Calu3 (cell line): ENCODE measurements at regions not wholly inside any gene's neighbourhood (a gene's known extent, or its start where the extent isn't known, plus 50 kb on each side); places are given as distances from the start of the nearest gene placed in this dataset.

Experiments
- BruUV-seq: library from RNA; stranded (reverse); fragments of 400-500 nt; replicated peaks from 2 replicates; lab custom pipeline; 2021; lab: Mats Ljungman, UMichigan
- CTCF ChIA-PET: fragments of 300-600 bp; sonication (Branson Sonifier 250); formaldehyde crosslinking; loops from one replicate; lab custom pipeline; 2022; ENCODE audit warnings: antibody characterized with exemption; lab: Charles Lee
- DNase-seq: peaks from one replicate; pipeline ENCODE4 v3.0.0; 2022
- H3K27ac Mint-ChIP-seq: one replicate; pipeline ENCODE4 v1.8.0; 2022; ENCODE audit warnings: mixed read lengths; ENCODE audit not compliant: unreplicated experiment
- H3K27me3 Mint-ChIP-seq: one replicate; pipeline ENCODE4 v1.8.0; 2022; ENCODE audit warnings: mixed read lengths; ENCODE audit not compliant: unreplicated experiment
- H3K36me3 Mint-ChIP-seq: one replicate; pipeline ENCODE4 v1.8.0; 2022; ENCODE audit warnings: mild to moderate bottlenecking, moderate library complexity, mixed read lengths; ENCODE audit not compliant: insufficient read depth, unreplicated experiment
- H3K4me1 Mint-ChIP-seq: one replicate; pipeline ENCODE4 v1.8.0; 2022; ENCODE audit warnings: mild to moderate bottlenecking, low read depth, mixed read lengths; ENCODE audit not compliant: unreplicated experiment
- H3K4me3 Mint-ChIP-seq: one replicate; pipeline ENCODE4 v1.8.0; 2022; ENCODE audit warnings: mild to moderate bottlenecking, low read depth, moderate library complexity, mixed read lengths; ENCODE audit not compliant: unreplicated experiment
- H3K9me3 Mint-ChIP-seq: one replicate; pipeline ENCODE4 v1.8.0; 2022; ENCODE audit warnings: low read depth, mixed read lengths; ENCODE audit not compliant: unreplicated experiment
- CTCF ChIP-seq: fragments of 200-600 bp; IDR thresholded peaks from one replicate; pipeline ENCODE4 v1.8.0; 2022; ENCODE audit warnings: antibody characterized with exemption; ENCODE audit not compliant: unreplicated experiment
- intact Hi-C: fragments of 100-400 bp; cut with micrococcal nuclease; formaldehyde crosslinking; loops from one replicate; pipeline ENCODE4 v1.10.0; 2022; ENCODE audit not compliant: unreplicated experiment

GRCh38 chr6:19691465-19692167 is 145.6 kb upstream of the ID4 start:
- CTCF ChIA-PET, result no interaction called here
- H3K27me3 Mint-ChIP-seq, result no peaks in the 10 kb centered on the region
- H3K36me3 Mint-ChIP-seq, result no peaks in the 10 kb centered on the region
- H3K9me3 Mint-ChIP-seq, result peaks cover 5% of the 10 kb centered on the region
- no peak for DNase-seq
- no peak overlapping the region for H3K4me3 Mint-ChIP-seq
- H3K27ac Mint-ChIP-seq, result no peak overlapping the region
- H3K4me1 Mint-ChIP-seq, result no peaks in the 10 kb centered on the region
- intact Hi-C loops, result no loop called here
- BruUV-seq, result no TSS peak
- no peak for TF ChIP-seq CTCF

GRCh38 chr6:19692506-19693298 is 144.5 kb upstream of the ID4 start:
- intact Hi-C loops, result no loop called here
- CTCF ChIA-PET, result no interaction called here
- H3K27me3 Mint-ChIP-seq, result no peaks in the 10 kb centered on the region
- no peak overlapping the region for H3K4me3 Mint-ChIP-seq
- H3K4me1 Mint-ChIP-seq, result no peaks in the 10 kb centered on the region
- no peak for TF ChIP-seq CTCF
- peaks cover 5% of the 10 kb centered on the region for H3K9me3 Mint-ChIP-seq
- H3K36me3 Mint-ChIP-seq, result no peaks in the 10 kb centered on the region
- no TSS peak for BruUV-seq
- no peak overlapping the region for H3K27ac Mint-ChIP-seq
- DNase-seq, result no peak

GRCh38 chr6:19694697-19695096 is 142.5 kb upstream of the ID4 start:
- H3K36me3 Mint-ChIP-seq, result no peaks in the 10 kb centered on the region
- no peak overlapping the region for H3K4me3 Mint-ChIP-seq
- TF ChIP-seq CTCF, result no peak
- H3K9me3 Mint-ChIP-seq, result peaks cover 8% of the 10 kb centered on the region
- no peaks in the 10 kb centered on the region for H3K27me3 Mint-ChIP-seq
- intact Hi-C loops, result no loop called here
- H3K4me1 Mint-ChIP-seq, result no peaks in the 10 kb centered on the region
- no peak for DNase-seq
- no TSS peak for BruUV-seq
- CTCF ChIA-PET, result no interaction called here
- H3K27ac Mint-ChIP-seq, result no peak overlapping the region

- Mint-ChIP-seq H3K36me3 (no peaks in the 10 kb centered on the region), H3K9me3 (peaks cover 10% of the 10 kb centered on the region), H3K27ac (no peak overlapping the region), H3K4me3 (no peak overlapping the region), H3K27me3 (no peaks in the 10 kb centered on the region), H3K4me1 (no peaks in the 10 kb centered on the region)
- BruUV-seq, result no TSS peak
- CTCF ChIA-PET, result interaction anchor here (0.7 kb wide), 1 partner anchor 32 kb away, joined by 5 read pairs; no protein-coding TSS in a partner anchor
- no peak for TF ChIP-seq CTCF
- intact Hi-C loops, result no loop called here
- no peak for DNase-seq
Observed at GRCh38 chr6:19697744-19698290, 139.4 kb upstream of the ID4 start.
